HG02885 (cell line): ENCODE measurements at regions not wholly inside any gene's neighbourhood (a gene's known extent, or its start where the extent isn't known, plus 50 kb on each side); places are given as distances from the start of the nearest gene placed in this dataset.
"Not testable (repeated sequence)": the region's sequence is repeated elsewhere in the genome, so short reads cannot be mapped to it uniquely, and the experiment has no call there.

Source experiments
- ATAC-seq: cut with Tn5 transposase; IDR thresholded peaks from one replicate; pipeline ENCODE4 v1.9.1; 2021; ENCODE audit warnings: mild to moderate bottlenecking; ENCODE audit not compliant: unreplicated experiment, poor library complexity

- ATAC-seq: no peak
Measured at GRCh38 chr6:51285876-51286275, 467.2 kb downstream of the TFAP2B start.

- ATAC-seq: no peak
Measured at GRCh38 chr6:51289041-51289440, 470.4 kb downstream of the TFAP2B start.

- ATAC-seq: no peak
Measured at GRCh38 chr6:51292659-51293058, 474.0 kb downstream of the TFAP2B start.

GRCh38 chr6:51299621-51300380 lies 481.1 kb downstream of the TFAP2B start:
- ATAC-seq: no peak

GRCh38 chr6:51300510-51300909 lies 481.8 kb downstream of the TFAP2B start:
- peak; percentile 50 for ATAC-seq

- ATAC-seq: peak; percentile 73
Measured at GRCh38 chr6:51301962-51302361, 483.3 kb downstream of the TFAP2B start.

- ATAC-seq: no peak
Measured at GRCh38 chr6:51302431-51302830, 483.8 kb downstream of the TFAP2B start.

- ATAC-seq: no peak
Measured at GRCh38 chr6:51303338-51303737, 484.7 kb downstream of the TFAP2B start.

- ATAC-seq: no peak
Measured at GRCh38 chr6:51314965-51315364, 496.3 kb downstream of the TFAP2B start.

- ATAC-seq: no peak
Measured at GRCh38 chr6:51318674-51319073, 500.0 kb downstream of the TFAP2B start.

GRCh38 chr6:51321477-51321876 lies 502.8 kb downstream of the TFAP2B start:
- ATAC-seq: not testable (repeated sequence)

GRCh38 chr6:51322505-51322904 lies 503.8 kb downstream of the TFAP2B start:
- no peak for ATAC-seq

- no peak for ATAC-seq
Measured at GRCh38 chr6:51323056-51323455, 504.4 kb downstream of the TFAP2B start.

- ATAC-seq: no peak
Measured at GRCh38 chr6:51330971-51331370, 512.3 kb downstream of the TFAP2B start.

- ATAC-seq: no peak
Measured at GRCh38 chr6:51335543-51335942, 516.9 kb downstream of the TFAP2B start.

GRCh38 chr6:51336185-51336584 lies 517.5 kb downstream of the TFAP2B start:
- no peak for ATAC-seq

GRCh38 chr6:51337277-51337676 lies 518.6 kb downstream of the TFAP2B start:
- no peak for ATAC-seq

GRCh38 chr6:51339108-51339507 lies 520.4 kb downstream of the TFAP2B start:
- ATAC-seq: no peak

- ATAC-seq: no peak
Measured at GRCh38 chr6:51339728-51340127, 521.1 kb downstream of the TFAP2B start.

- no peak for ATAC-seq
Measured at GRCh38 chr6:51342393-51342792, 523.7 kb downstream of the TFAP2B start.

- no peak for ATAC-seq
Measured at GRCh38 chr6:51349857-51350256, 531.2 kb downstream of the TFAP2B start.

- ATAC-seq: peak; percentile 56
Measured at GRCh38 chr6:51350308-51350904, 531.7 kb downstream of the TFAP2B start.
